Activated T-cell treated with anti-CD3 and anti-CD28 coated beads for 4 hours (primary cell): ENCODE measurements at regions not wholly inside any gene's neighbourhood (a gene's known extent, or its start where the extent isn't known, plus 50 kb on each side); places are given as distances from the start of the nearest gene placed in this dataset.
"Not testable (repeated sequence)": the region's sequence is repeated elsewhere in the genome, so short reads cannot be mapped to it uniquely, and the experiment has no call there.

ENCODE experiments used
- DNase-seq: peaks from one replicate; pipeline ENCODE4 v3.0.0-alpha.2; 2020

- no peak for DNase-seq
Measured at GRCh38 chr2:146730882-146731281, 1113.9 kb upstream of the ACVR2A start.

- no peak for DNase-seq
Measured at GRCh38 chr2:146721486-146721885, 1123.3 kb upstream of the ACVR2A start.

GRCh38 chr2:146720170-146720569, 1124.7 kb upstream of the ACVR2A start:
- no peak for DNase-seq

GRCh38 chr2:146716591-146716990, 1128.2 kb upstream of the ACVR2A start:
- no peak for DNase-seq

GRCh38 chr2:146709004-146709403, 1135.8 kb upstream of the ACVR2A start:
- DNase-seq, result no peak

GRCh38 chr2:146701183-146701582, 1143.6 kb upstream of the ACVR2A start:
- no peak for DNase-seq

GRCh38 chr2:146697307-146697706, 1147.5 kb upstream of the ACVR2A start:
- DNase-seq, result no peak

- not testable (repeated sequence) for DNase-seq
Measured at GRCh38 chr2:146696787-146697186, 1148.0 kb upstream of the ACVR2A start.

GRCh38 chr2:146681991-146682390, 1162.8 kb upstream of the ACVR2A start:
- DNase-seq, result no peak

GRCh38 chr2:146678516-146678915, 1166.3 kb upstream of the ACVR2A start:
- no peak for DNase-seq

- no peak for DNase-seq
Measured at GRCh38 chr2:146677280-146677679, 1167.5 kb upstream of the ACVR2A start.

- DNase-seq, result no peak
Measured at GRCh38 chr2:146669735-146670134, 1175.1 kb upstream of the ACVR2A start.

GRCh38 chr2:146666340-146666739, 1178.5 kb upstream of the ACVR2A start:
- no peak for DNase-seq

GRCh38 chr2:146665800-146666199, 1179.0 kb upstream of the ACVR2A start:
- DNase-seq, result no peak

GRCh38 chr2:146661473-146662096, 1183.2 kb upstream of the ACVR2A start:
- no peak for DNase-seq

GRCh38 chr2:146659976-146660375, 1184.9 kb upstream of the ACVR2A start:
- DNase-seq, result no peak

GRCh38 chr2:146652311-146652710, 1192.5 kb upstream of the ACVR2A start:
- DNase-seq, result no peak

GRCh38 chr2:146651361-146651760, 1193.5 kb upstream of the ACVR2A start:
- DNase-seq, result no peak

GRCh38 chr2:146642066-146642465, 1202.8 kb upstream of the ACVR2A start:
- DNase-seq, result no peak

- DNase-seq, result no peak
Measured at GRCh38 chr2:146634230-146635097, 1210.4 kb upstream of the ACVR2A start.

GRCh38 chr2:146633159-146633558, 1211.7 kb upstream of the ACVR2A start:
- DNase-seq, result no peak

- no peak for DNase-seq
Measured at GRCh38 chr2:146632707-146633106, 1212.1 kb upstream of the ACVR2A start.

- DNase-seq, result no peak
Measured at GRCh38 chr2:146624430-146625160, 1220.2 kb upstream of the ACVR2A start.

GRCh38 chr2:146623771-146624170, 1221.1 kb upstream of the ACVR2A start:
- DNase-seq, result no peak
